ENCODE measurements at regions not wholly inside any gene's neighbourhood (a gene's known extent, or its start where the extent isn't known, plus 50 kb on each side); places are given as distances from the start of the nearest gene placed in this dataset.

- TF ChIP-seq CTCF (conservative IDR thresholded peaks at IDR 0.05; ENCODE audit: low read length) (no peak), EZH2phosphoT487 (IDR thresholded peaks at IDR 0.05; ENCODE audit: borderline replicate concordance) (no peak)
Measured at GRCh38 chr6:50661636-50662035, 51.7 kb upstream of the TFAP2D start.

All from Loucy (cell line).